ENCODE measurements at regions not wholly inside any gene's neighbourhood (a gene's known extent, or its start where the extent isn't known, plus 50 kb on each side); places are given as distances from the start of the nearest gene placed in this dataset.

GRCh38 chr4:12712648-12713339 lies 771.3 kb downstream of the RAB28 start (continued):
- TF ChIP-seq ZBTB2 (CRISPR knock-in tag; IDR thresholded peaks at IDR 0.05; ENCODE audit: low read depth), result no peak
- no peak for TF ChIP-seq NFYB (CRISPR knock-in tag; IDR thresholded peaks at IDR 0.05)
- no peak for TF ChIP-seq ZBTB7B (CRISPR knock-in tag; IDR thresholded peaks at IDR 0.05)
- TF ChIP-seq SNRNP70 (IDR thresholded peaks at IDR 0.05; ENCODE audit: low read depth, low read length), result no peak
- TF ChIP-seq ZNF75D (CRISPR knock-in tag; IDR thresholded peaks at IDR 0.05; ENCODE audit: borderline replicate concordance), result no peak
- TF ChIP-seq ARNT (IDR thresholded peaks at IDR 0.05), result no peak
- TF ChIP-seq ZMYM4 (CRISPR knock-in tag; IDR thresholded peaks at IDR 0.05), result no peak
- no peak for TF ChIP-seq MTF1 (CRISPR knock-in tag; IDR thresholded peaks at IDR 0.05)
- TF ChIP-seq ZBTB34 (CRISPR knock-in tag; IDR thresholded peaks at IDR 0.05), result no peak
- TF ChIP-seq KDM4B (CRISPR knock-in tag; IDR thresholded peaks at IDR 0.05), result no peak
- TF ChIP-seq MXD1 (CRISPR knock-in tag; IDR thresholded peaks at IDR 0.05), result no peak
- no peak for TF ChIP-seq ATF7-NPFF (CRISPR knock-in tag; IDR thresholded peaks at IDR 0.05; ENCODE audit: low read depth)
- TF ChIP-seq RBAK (CRISPR knock-in tag; IDR thresholded peaks at IDR 0.05), result no peak

Data from HepG2 (cell line).